GM19438 (cell line): ENCODE measurements at regions not wholly inside any gene's neighbourhood (a gene's known extent, or its start where the extent isn't known, plus 50 kb on each side); places are given as distances from the start of the nearest gene placed in this dataset.
"Not testable (repeated sequence)": the region's sequence is repeated elsewhere in the genome, so short reads cannot be mapped to it uniquely, and the experiment has no call there.

Experiments used
- ATAC-seq: cut with Tn5 transposase; IDR thresholded peaks from one replicate; pipeline ENCODE4 v1.9.1; 2021; ENCODE audit warnings: low read depth; ENCODE audit not compliant: unreplicated experiment

- ATAC-seq = no peak
Measured at GRCh38 chr5:98500811-98501210, 272.7 kb upstream of the RGMB start.

DNA sequence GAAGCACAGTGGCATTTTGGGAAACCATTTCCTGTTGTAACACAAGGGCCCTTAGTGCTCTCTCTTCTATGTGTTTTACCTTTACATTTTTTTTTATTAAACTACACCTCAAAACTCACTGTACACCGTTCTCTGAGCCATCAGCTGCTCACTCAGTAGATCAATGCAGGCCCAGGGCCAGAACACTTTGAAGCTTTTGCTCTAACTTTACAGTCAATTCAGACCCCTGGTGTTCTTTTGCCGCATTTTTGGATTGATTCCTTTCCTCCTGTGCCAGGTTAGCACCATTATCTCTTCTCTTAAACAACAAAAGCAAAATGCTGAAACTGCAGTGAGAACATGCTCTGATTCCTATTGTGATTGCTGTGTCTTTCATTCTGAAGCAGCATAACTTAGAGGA, 269.8 kb upstream of the RGMB start:
- ATAC-seq = no peak

DNA sequence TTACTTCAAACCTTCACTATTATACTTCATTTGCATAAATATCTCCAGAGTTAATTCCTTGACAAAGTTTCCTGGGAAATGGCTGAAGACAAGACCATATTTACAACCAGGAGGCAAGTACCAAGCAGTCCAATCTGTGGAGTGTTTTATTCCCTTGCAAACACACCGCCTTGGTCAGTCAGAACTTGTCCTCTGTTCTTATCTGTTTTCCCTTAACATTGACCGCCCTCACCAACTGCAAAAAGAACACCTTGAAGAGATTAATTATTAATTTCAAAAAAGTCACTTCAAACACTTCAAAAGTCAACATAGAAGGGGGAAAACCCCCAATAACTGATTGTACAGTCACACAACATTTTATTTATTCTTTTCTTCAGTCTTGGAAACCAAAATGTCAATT, 269.0 kb upstream of the RGMB start:
- no peak for ATAC-seq

DNA sequence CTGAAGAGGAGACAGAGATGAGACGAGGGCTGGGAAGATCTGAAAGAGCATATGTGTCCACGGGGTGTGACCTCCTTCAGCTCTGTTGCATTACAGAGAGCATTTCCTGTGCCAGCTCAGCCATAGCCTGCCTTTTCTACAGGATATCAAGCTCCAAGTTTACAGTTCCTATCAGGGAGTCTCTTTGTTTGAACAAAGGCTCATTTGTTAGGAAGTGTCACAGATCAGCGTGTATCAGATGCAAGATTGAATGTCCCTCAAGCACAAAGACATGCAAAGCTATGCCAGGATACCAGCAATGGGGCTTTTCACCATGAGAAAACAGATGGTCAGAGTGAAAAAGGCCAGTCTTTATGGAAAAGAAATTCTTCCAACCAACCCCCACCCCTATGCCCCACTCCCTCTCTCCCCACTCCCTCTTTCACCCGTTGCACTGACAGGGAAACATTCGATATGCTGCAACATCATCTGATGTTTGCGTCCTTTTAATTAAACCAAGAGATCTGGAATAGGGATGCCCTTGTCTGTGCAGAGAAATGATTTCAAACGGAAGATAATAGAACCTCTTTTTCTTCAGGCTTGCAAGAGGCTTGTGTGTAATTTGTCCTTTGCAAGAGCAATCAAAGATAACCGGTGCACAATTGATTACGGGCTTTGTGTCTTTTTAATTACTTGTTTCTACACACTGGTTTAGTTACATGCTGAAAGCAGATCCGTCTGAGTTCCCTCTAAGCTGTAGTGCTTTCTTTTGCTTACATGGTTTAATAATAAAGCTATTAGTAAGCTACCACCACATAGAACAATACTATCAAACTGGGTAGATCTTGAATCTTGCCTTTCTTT, 263.1 kb upstream of the RGMB start:
- no peak for ATAC-seq

DNA sequence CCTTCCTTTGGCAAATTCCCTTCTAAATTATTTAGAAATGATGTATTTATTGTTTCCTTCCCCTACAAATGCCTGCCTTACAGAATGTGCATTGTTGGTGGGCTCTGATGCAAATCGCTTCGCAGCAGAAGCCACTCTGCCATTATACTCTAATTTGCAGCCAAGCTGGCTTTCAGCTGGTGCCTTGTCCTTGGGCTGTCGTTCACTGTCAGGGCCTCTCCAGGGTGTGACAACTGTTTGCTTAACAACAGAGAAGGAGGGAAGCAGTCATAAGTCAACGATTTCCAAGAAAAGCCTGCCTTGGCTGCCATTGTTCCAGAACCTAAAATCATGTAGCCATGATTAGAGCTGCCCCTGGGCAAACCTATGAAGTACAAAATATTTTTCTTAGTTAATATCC, 260.1 kb upstream of the RGMB start:
- ATAC-seq = no peak

DNA sequence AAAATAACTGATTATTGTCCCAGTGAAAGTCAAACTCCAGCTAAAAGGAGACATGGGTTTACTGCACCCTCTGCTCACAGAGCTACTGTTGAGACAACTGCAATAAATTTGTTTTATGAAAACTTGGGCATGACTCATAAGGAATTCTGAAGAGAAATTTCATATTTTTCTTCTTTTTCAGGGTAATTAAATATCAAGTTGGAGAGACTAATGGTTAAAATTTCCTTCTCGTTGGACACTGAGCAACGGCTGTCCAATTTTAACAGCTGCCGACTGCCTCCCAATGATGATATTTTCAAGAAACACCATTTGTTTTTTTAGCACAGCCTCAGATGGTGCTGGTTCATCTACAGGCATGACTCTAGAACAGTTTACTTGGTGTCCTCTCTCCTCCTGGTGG, 259.2 kb upstream of the RGMB start:
- no peak for ATAC-seq

GRCh38 chr5:98516701-98517100, 256.8 kb upstream of the RGMB start:
- ATAC-seq = no peak

- ATAC-seq = no peak
Measured at GRCh38 chr5:98517560-98518366, 255.7 kb upstream of the RGMB start.

GRCh38 chr5:98518754-98519153, 254.7 kb upstream of the RGMB start:
- ATAC-seq = no peak

DNA sequence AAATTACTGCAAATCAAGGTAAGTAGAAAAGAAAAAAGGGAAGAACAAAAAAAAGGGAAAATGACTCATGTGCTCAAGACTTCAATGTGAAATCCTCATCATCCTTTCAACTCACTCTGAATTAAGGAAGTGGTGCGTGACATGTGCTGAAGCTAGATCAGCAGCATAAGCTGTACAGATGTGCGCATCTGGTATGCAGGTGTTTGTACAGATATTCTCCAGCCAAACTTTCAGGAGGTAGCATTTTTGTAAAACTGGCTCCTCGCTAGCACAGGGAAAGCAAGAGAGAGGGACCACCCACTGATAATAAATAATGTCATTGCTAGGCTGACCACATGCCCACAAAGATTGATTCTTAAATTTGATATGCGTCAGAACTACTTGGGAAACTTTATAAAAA, 253.9 kb upstream of the RGMB start:
- ATAC-seq = no peak

- ATAC-seq = no peak
Measured at GRCh38 chr5:98521821-98522220, 251.6 kb upstream of the RGMB start.

DNA sequence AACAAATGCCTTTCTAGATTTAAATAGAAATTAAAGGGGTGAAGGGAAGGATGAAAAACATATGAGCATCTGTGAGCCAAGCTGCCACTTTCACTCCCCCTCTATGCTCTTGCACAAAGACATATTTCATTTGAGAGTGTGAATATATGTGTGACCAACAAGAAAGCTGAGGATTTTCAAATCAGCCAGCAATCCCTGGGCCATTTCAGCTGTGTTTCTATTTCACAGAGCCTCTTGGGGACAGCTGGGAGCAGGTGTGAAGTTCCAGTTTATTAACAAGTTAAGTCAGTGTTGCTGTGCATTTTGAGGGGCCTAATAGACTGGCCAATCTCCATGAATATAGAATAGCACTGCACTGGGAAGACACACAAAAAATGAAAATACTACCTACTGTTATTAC, 248.7 kb upstream of the RGMB start:
- no peak for ATAC-seq

- no peak for ATAC-seq
Measured at GRCh38 chr5:98527846-98528245, 245.6 kb upstream of the RGMB start.

DNA sequence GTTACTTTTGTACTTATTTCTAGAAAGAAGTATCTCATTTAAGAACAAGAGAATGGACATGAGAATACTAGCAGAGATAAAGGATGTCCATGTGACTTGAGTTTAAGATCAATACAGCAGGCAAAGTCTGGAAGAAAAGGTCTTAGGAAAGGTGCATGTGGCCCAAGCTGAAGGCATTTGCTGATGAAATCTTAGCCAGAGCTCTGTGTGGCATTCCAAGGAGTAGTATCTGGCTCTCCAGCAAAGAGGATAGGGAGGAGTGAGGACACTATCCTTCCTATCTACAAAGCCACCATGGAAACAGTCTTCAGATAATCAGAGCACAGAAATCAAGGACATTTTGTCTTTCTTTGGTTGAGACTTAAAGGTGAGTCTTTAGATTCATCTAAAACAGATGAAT, 244.1 kb upstream of the RGMB start:
- ATAC-seq = no peak

DNA sequence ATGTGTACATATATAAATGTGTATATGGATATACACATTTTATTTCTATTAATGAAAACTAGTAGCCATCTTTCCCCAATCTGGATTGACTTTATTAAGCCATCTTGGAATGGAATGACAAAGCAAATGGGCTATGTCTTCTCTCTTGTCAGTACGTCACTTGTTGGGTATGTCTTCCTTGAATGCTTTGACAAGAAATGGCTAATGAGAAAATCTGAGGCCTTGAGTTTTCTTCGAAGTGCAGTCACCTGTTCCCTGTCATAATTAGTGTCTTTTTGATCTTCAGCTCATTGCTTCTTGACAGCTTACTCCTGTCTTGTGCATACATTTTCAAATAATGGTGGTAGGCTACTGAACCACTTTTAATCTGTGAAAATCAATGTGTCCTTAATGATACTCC, 243.2 kb upstream of the RGMB start:
- ATAC-seq = no peak

GRCh38 chr5:98535901-98536300, 237.6 kb upstream of the RGMB start:
- ATAC-seq = no peak

DNA sequence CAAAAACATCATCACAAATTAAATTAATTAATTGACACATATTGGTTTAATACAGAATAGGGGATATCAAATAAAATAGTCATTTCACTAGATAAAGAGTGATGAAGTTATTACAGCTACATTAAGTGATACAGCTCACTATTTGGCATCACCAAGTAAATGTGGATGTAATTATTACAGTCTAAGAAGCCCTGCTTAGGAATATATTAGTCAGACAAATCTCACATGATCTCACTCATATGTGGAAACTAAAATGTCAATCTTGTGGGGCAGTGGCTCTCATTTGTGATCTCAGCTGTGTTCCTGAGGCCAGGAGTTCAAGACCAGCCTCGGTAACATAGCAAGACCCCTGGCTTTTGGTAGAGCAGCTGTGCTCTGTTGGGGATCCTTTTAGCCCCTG, 233.4 kb upstream of the RGMB start:
- no peak for ATAC-seq

DNA sequence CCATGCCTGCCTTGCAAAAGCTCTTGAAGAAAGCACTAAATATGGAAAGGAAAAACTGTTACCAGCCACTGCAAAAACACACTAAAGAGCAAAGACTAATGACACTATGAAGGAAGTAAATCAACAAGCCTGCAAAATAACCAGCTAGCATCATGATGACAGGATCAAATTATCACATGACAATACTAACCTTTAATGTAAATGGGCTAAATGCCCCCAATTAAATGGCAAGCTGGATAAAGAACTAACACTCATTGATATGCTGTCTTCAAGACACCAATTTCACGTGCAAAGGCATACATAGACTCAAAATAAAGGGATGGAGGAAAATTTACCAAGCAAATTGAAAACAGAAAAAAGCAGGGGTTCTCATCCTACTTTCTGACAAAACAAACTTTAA, 231.8 kb upstream of the RGMB start:
- ATAC-seq = no peak

GRCh38 chr5:98543490-98543889, 230.0 kb upstream of the RGMB start:
- ATAC-seq = no peak

GRCh38 chr5:98546924-98547323, 226.5 kb upstream of the RGMB start:
- not testable (repeated sequence) for ATAC-seq

DNA sequence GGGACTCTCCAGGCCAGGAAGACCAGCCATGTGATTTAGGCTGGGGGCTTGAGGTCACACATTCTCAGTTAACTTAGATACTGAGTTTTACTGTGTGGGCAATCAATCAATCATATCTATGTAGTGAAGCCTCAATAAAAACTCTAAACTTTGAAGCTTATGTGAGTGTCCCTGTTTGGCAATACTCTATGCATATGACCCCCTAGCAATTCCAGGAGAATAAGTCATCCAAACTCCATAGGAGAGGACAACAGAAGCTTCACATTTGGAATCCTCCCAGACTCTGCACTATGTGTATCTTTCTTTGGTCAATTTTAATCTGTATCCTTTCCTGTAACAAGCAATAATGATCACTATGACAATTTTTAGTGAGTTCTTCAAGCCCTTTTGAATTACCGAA, 216.8 kb upstream of the RGMB start:
- no peak for ATAC-seq

DNA sequence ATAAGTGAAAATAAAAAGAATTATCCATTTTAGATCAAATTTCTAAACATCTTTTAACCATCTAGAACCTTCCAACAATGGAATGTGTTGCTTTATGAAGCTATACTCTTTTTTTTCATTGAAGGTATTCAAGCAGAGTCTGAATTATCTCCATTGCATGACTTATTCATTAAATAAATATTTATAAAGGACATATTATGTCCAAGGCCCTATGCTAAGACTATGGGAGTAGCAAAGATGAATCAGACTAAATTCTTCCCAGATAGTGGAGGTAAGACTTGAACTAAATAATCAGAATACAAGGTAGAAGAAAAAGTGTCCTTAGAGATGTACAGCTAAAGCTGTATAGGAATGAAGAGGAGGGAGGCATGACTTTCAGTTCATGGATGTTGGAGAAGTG, 215.5 kb upstream of the RGMB start:
- ATAC-seq = no peak
